ENCODE measurements at regions not wholly inside any gene's neighbourhood (a gene's known extent, or its start where the extent isn't known, plus 50 kb on each side); places are given as distances from the start of the nearest gene placed in this dataset.

GRCh38 chr2:226045080-226045479 is 645.6 kb downstream of the NYAP2 start:
- H3K4me2 ChIP-seq (ENCODE audit: low read depth, low read length, poor library complexity, severe bottlenecking): no peak overlapping the region
- no peaks in the 10 kb centered on the region for H4K20me1 ChIP-seq (ENCODE audit: insufficient read depth, low read depth, low read length)
- H3K9me2 ChIP-seq (replicated peaks; ENCODE audit: insufficient read depth, low read length): peaks cover 3% of the 10 kb centered on the region; the same call in 1 of the 2 replicates
- no peaks in the 10 kb centered on the region for H3K4me1 ChIP-seq (ENCODE audit: low read length)
- no peak overlapping the region for H2AFZ ChIP-seq (ENCODE audit: low read length)
- H3K27ac ChIP-seq (ENCODE audit: low read length): no peak overlapping the region
- no peaks in the 10 kb centered on the region for H3K79me2 ChIP-seq (ENCODE audit: low read length)
- no peaks in the 10 kb centered on the region for H3K27me3 ChIP-seq (ENCODE audit: low read length)
- H3K4me3 ChIP-seq (ENCODE audit: low read length): no peak overlapping the region
- H3K9ac ChIP-seq (ENCODE audit: low read length): no peak overlapping the region
- H3K36me3 ChIP-seq (ENCODE audit: insufficient read depth, low read length): no peaks in the 10 kb centered on the region
- no peak for DNase-seq
- no peaks in the 10 kb centered on the region for H3K9me3 ChIP-seq (ENCODE audit: low read length)

DNA sequence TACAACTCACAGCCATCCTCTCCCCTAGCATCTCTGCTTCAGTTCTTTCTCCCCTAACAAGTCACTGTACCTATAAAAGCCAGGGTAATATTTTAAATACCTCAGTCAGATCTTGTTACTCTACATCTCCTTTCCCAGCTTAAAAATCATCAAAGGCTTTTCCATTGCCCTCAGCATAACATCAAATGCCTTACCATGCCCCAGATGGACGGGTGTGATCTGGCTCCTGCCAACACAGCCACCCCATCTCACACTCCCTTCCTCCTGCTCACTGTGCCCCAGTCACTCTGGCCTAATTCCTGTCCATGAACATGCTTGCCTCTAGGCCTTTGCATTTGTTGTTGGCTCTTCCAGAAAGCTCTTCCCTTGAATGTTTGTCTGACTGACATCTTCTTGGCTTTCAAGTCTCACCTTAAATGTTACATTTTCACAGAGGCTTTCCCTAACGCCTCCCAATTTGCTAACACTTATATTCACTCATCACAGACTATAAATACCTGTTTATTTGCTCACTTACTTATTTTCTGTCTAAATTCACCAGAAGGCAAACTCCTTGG is 640.9 kb downstream of the NYAP2 start:
- Histone ChIP-seq H3K36me3 (ENCODE audit: insufficient read depth, low read length) (no peaks in the 10 kb centered on the region), H2AFZ (ENCODE audit: low read length) (no peak overlapping the region), H3K9ac (ENCODE audit: low read length) (no peak overlapping the region), H3K27ac (ENCODE audit: low read length) (no peak overlapping the region), H3K79me2 (ENCODE audit: low read length) (no peaks in the 10 kb centered on the region), H3K9me3 (ENCODE audit: low read length) (no peaks in the 10 kb centered on the region), H3K9me2 (replicated peaks; ENCODE audit: insufficient read depth, low read length) (peaks cover 3% of the 10 kb centered on the region; the same call in 1 of the 2 replicates), H3K4me2 (ENCODE audit: low read depth, low read length, poor library complexity, severe bottlenecking) (no peak overlapping the region), H3K4me3 (ENCODE audit: low read length) (no peak overlapping the region), H3K27me3 (ENCODE audit: low read length) (no peaks in the 10 kb centered on the region), H3K4me1 (ENCODE audit: low read length) (no peaks in the 10 kb centered on the region), H4K20me1 (ENCODE audit: insufficient read depth, low read depth, low read length) (no peaks in the 10 kb centered on the region)
- DNase-seq: no peak

GRCh38 chr2:226037526-226037925 is 638.0 kb downstream of the NYAP2 start:
- no peaks in the 10 kb centered on the region for H3K9me3 ChIP-seq (ENCODE audit: low read length)
- no peaks in the 10 kb centered on the region for H3K79me2 ChIP-seq (ENCODE audit: low read length)
- peaks cover 3% of the 10 kb centered on the region; the same call in 1 of the 2 replicates for H3K9me2 ChIP-seq (replicated peaks; ENCODE audit: insufficient read depth, low read length)
- no peak overlapping the region for H3K9ac ChIP-seq (ENCODE audit: low read length)
- H3K4me3 ChIP-seq (ENCODE audit: low read length): no peak overlapping the region
- H3K27me3 ChIP-seq (ENCODE audit: low read length): no peaks in the 10 kb centered on the region
- DNase-seq: no peak
- H3K36me3 ChIP-seq (ENCODE audit: insufficient read depth, low read length): no peaks in the 10 kb centered on the region
- no peak overlapping the region for H3K27ac ChIP-seq (ENCODE audit: low read length)
- no peaks in the 10 kb centered on the region for H3K4me1 ChIP-seq (ENCODE audit: low read length)
- H3K4me2 ChIP-seq (ENCODE audit: low read depth, low read length, poor library complexity, severe bottlenecking): no peak overlapping the region
- no peaks in the 10 kb centered on the region for H4K20me1 ChIP-seq (ENCODE audit: insufficient read depth, low read depth, low read length)
- H2AFZ ChIP-seq (ENCODE audit: low read length): no peak overlapping the region

DNA sequence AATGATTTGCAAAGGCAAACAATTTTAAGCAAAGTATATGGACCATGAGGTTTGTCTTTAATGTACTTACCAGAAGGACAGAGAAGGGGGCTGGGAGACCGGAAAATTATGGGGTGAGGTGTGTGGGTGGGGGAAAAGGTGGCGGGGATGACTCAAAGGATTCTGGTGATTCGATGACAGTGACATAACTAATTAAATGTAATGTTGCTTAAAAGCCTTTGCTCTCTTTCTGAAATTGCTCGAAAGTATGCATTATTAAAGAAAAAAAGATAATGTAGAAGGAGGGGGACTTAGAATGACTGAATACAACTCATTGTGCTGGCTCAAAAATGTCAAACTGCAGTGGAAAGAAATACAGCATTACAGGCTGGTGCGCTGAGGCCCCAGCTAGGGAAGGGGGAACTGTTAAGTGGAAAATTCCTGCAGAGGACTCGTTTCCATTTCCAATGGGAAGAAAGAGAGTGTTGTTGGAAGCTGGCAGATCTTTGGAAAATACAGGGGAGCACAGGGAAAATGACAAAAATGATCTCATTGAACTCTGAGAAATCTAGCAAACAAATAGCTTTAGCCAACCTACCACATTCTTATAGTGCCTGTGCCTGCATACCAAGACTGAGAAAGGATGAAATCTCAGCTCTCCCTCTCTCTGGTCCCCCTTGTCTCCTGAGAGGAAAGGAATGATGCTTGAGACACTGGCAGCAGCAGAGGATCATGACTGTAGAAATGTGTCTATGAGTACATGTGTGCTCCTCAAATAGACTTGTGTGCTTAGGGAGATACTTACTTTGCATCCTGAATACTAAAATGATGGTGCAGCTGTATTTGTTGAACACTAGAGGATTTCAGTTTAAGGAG is 632.4 kb downstream of the NYAP2 start:
- Histone ChIP-seq H3K36me3 (ENCODE audit: insufficient read depth, low read length) (no peaks in the 10 kb centered on the region), H3K79me2 (ENCODE audit: low read length) (no peaks in the 10 kb centered on the region), H3K27ac (ENCODE audit: low read length) (no peak overlapping the region), H3K27me3 (ENCODE audit: low read length) (no peaks in the 10 kb centered on the region), H3K9me3 (ENCODE audit: low read length) (no peaks in the 10 kb centered on the region; the same call in 1 of the 2 replicates), H2AFZ (ENCODE audit: low read length) (no peak overlapping the region), H4K20me1 (ENCODE audit: insufficient read depth, low read depth, low read length) (no peaks in the 10 kb centered on the region), H3K4me2 (ENCODE audit: low read depth, low read length, poor library complexity, severe bottlenecking) (no peak overlapping the region), H3K9ac (ENCODE audit: low read length) (no peak overlapping the region), H3K4me1 (ENCODE audit: low read length) (no peaks in the 10 kb centered on the region), H3K9me2 (replicated peaks; ENCODE audit: insufficient read depth, low read length) (no peaks in the 10 kb centered on the region), H3K4me3 (ENCODE audit: low read length) (no peak overlapping the region)
- no peak for DNase-seq

DNA sequence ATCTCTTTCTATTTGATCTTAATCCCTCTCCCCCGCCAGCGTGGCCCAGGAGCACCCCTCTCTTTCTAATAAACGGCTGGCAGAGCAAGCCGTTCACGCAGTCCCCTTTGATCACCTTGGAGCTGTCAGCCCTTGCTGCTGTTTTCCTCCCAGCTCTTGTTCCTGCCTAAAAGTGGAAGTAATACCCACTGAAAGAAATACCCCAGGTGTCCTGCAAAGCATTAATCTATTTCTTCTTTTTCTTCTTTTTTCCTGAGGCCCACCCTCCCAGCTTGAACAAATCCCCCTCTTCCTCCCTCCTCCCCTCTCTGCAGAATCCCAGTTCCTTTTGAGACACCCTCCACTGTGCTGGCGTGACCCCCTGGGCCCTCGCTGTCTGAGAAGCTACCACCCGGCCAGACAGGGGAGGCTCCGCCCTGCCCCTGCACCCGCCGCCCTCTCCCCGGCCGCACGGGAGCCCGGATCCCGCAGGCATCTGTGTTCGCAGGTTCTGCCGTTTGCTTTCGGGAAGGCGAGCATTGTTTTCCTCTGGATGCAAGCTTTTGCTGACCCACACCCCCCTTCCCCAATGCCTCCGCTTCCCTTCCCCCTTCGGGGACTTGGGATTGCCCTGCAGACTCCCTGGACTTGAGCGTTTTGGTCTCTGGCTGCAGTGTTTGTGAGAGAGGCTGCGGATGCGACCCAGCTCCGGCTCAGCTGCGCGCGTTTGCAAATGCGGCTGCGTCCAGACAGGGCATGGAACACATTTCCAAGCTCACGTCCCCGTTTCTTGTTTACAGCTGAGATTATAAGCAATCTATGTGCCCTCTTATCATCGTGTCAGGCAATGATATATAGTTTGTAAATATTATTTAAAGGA is 631.5 kb downstream of the NYAP2 start:
- Histone ChIP-seq H3K9me2 (replicated peaks; ENCODE audit: insufficient read depth, low read length) (0 out of 2 replicates have a peak, but pooled peaks cover 4% of the 10 kb centered on the region), H3K4me3 (ENCODE audit: low read length) (no peak overlapping the region), H3K4me1 (ENCODE audit: low read length) (no peaks in the 10 kb centered on the region), H4K20me1 (ENCODE audit: insufficient read depth, low read depth, low read length) (no peaks in the 10 kb centered on the region), H3K9me3 (ENCODE audit: low read length) (no peaks in the 10 kb centered on the region; the same call in 1 of the 2 replicates), H3K27ac (ENCODE audit: low read length) (no peak overlapping the region), H3K4me2 (ENCODE audit: low read depth, low read length, poor library complexity, severe bottlenecking) (no peak overlapping the region), H3K27me3 (ENCODE audit: low read length) (no peaks in the 10 kb centered on the region), H2AFZ (ENCODE audit: low read length) (no peak overlapping the region), H3K9ac (ENCODE audit: low read length) (no peak overlapping the region), H3K79me2 (ENCODE audit: low read length) (no peaks in the 10 kb centered on the region), H3K36me3 (ENCODE audit: insufficient read depth, low read length) (no peaks in the 10 kb centered on the region)
- DNase-seq: no peak

DNA sequence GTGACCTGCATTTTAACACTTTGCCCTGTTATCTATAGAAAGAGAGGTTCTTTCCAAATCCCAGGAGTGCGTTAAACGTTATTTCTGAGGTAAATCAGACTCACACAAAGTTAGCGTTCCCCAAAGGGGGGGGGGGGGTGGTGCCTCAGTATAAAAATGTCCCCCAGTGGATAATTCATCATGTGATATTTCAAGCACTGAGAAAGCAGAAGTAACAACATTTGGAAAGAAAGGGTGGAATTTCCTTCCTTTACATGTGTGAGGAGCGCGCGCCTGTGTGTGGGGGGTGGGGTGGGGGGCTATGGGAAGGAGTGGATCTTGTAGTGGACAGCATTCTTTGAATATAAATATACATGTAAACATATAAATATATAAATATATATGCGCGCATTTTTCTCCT is 630.9 kb downstream of the NYAP2 start:
- H3K27ac ChIP-seq (ENCODE audit: low read length): no peak overlapping the region
- DNase-seq: no peak
- no peak overlapping the region for H2AFZ ChIP-seq (ENCODE audit: low read length)
- H3K4me2 ChIP-seq (ENCODE audit: low read depth, low read length, poor library complexity, severe bottlenecking): no peak overlapping the region
- H3K79me2 ChIP-seq (ENCODE audit: low read length): no peaks in the 10 kb centered on the region
- H3K9ac ChIP-seq (ENCODE audit: low read length): no peak overlapping the region
- H3K9me3 ChIP-seq (ENCODE audit: low read length): no peaks in the 10 kb centered on the region; the same call in 1 of the 2 replicates
- no peaks in the 10 kb centered on the region for H4K20me1 ChIP-seq (ENCODE audit: insufficient read depth, low read depth, low read length)
- no peak overlapping the region for H3K4me3 ChIP-seq (ENCODE audit: low read length)
- H3K27me3 ChIP-seq (ENCODE audit: low read length): no peaks in the 10 kb centered on the region
- 0 out of 2 replicates have a peak, but pooled peaks cover 5% of the 10 kb centered on the region for H3K9me2 ChIP-seq (replicated peaks; ENCODE audit: insufficient read depth, low read length)
- H3K36me3 ChIP-seq (ENCODE audit: insufficient read depth, low read length): no peaks in the 10 kb centered on the region
- no peaks in the 10 kb centered on the region for H3K4me1 ChIP-seq (ENCODE audit: low read length)

GRCh38 chr2:226023946-226024345 is 624.4 kb downstream of the NYAP2 start:
- H3K36me3 ChIP-seq (ENCODE audit: insufficient read depth, low read length): no peaks in the 10 kb centered on the region
- H3K4me2 ChIP-seq (ENCODE audit: low read depth, low read length, poor library complexity, severe bottlenecking): no peak overlapping the region
- H3K27ac ChIP-seq (ENCODE audit: low read length): no peak overlapping the region
- no peaks in the 10 kb centered on the region for H3K27me3 ChIP-seq (ENCODE audit: low read length)
- H3K4me3 ChIP-seq (ENCODE audit: low read length): no peak overlapping the region
- H3K9ac ChIP-seq (ENCODE audit: low read length): no peak overlapping the region
- H3K79me2 ChIP-seq (ENCODE audit: low read length): no peaks in the 10 kb centered on the region
- no peaks in the 10 kb centered on the region for H4K20me1 ChIP-seq (ENCODE audit: insufficient read depth, low read depth, low read length)
- DNase-seq: no peak
- H2AFZ ChIP-seq (ENCODE audit: low read length): no peak overlapping the region
- no peaks in the 10 kb centered on the region; the same call in 1 of the 2 replicates for H3K9me3 ChIP-seq (ENCODE audit: low read length)
- H3K9me2 ChIP-seq (replicated peaks; ENCODE audit: insufficient read depth, low read length): 0 out of 2 replicates have a peak, but pooled peaks cover 5% of the 10 kb centered on the region
- H3K4me1 ChIP-seq (ENCODE audit: low read length): no peaks in the 10 kb centered on the region

GRCh38 chr2:226023383-226023782 is 623.9 kb downstream of the NYAP2 start:
- H3K36me3 ChIP-seq (ENCODE audit: insufficient read depth, low read length): no peaks in the 10 kb centered on the region
- no peak overlapping the region for H2AFZ ChIP-seq (ENCODE audit: low read length)
- H4K20me1 ChIP-seq (ENCODE audit: insufficient read depth, low read depth, low read length): no peaks in the 10 kb centered on the region
- H3K4me3 ChIP-seq (ENCODE audit: low read length): no peak overlapping the region
- no peak overlapping the region for H3K27ac ChIP-seq (ENCODE audit: low read length)
- no peaks in the 10 kb centered on the region for H3K9me3 ChIP-seq (ENCODE audit: low read length)
- H3K9ac ChIP-seq (ENCODE audit: low read length): no peak overlapping the region
- H3K27me3 ChIP-seq (ENCODE audit: low read length): no peaks in the 10 kb centered on the region
- 0 out of 2 replicates have a peak, but pooled peaks cover 5% of the 10 kb centered on the region for H3K9me2 ChIP-seq (replicated peaks; ENCODE audit: insufficient read depth, low read length)
- no peak for DNase-seq
- H3K4me2 ChIP-seq (ENCODE audit: low read depth, low read length, poor library complexity, severe bottlenecking): no peak overlapping the region
- H3K4me1 ChIP-seq (ENCODE audit: low read length): no peaks in the 10 kb centered on the region
- no peaks in the 10 kb centered on the region for H3K79me2 ChIP-seq (ENCODE audit: low read length)
